GM12878 (cell line): ENCODE measurements at regions not wholly inside any gene's neighbourhood (a gene's known extent, or its start where the extent isn't known, plus 50 kb on each side); places are given as distances from the start of the nearest gene placed in this dataset.
A peak's percentile ranks its signal among the peaks of the same experiment; 100 is the strongest.

Experiments
- ATAC-seq: fragments of 200-7000 bp; cut with Tn5 transposase; 3 replicates; pipeline ENCODE4 v1.9.1; 2020; ENCODE audit warnings: mild to moderate bottlenecking, moderate library complexity
- BruUV-seq: library from RNA; stranded (reverse); fragments of 400-500 nt; replicated peaks from 2 replicates; lab custom pipeline; 2021; lab: Mats Ljungman, UMichigan
- CTCF ChIA-PET: fragments of 300-600 bp; sonication (Branson Sonifier 250); formaldehyde crosslinking; extraction: SDS; loops from one replicate; lab custom pipeline; 2021; ENCODE audit warnings: inconsistent platforms; lab: Yijun Ruan, JAX
- POLR2A ChIA-PET: fragments of 350-600 bp; formaldehyde crosslinking; extraction: SDS; loops from one replicate; lab custom pipeline; 2021; ENCODE audit warnings: inconsistent platforms; lab: Charles Lee
- RAD21 ChIA-PET: fragments of 300-600 bp; sonication (Branson Sonifier 250); formaldehyde crosslinking; loops from one replicate; lab custom pipeline; 2023; ENCODE audit warnings: antibody characterized with exemption; ENCODE audit not compliant: unreplicated experiment; lab: Charles Lee
- SMC1A ChIA-PET: fragments of 300-600 bp; sonication (Branson Sonifier 250); formaldehyde crosslinking; loops from one replicate; lab custom pipeline; 2023; ENCODE audit not compliant: unreplicated experiment, uncharacterized antibody; lab: Charles Lee
- DNase-seq: peaks from one replicate; pipeline ENCODE4 v3.0.0-alpha.2; 2011; ENCODE audit warnings: low read depth, low spot score
- FAIRE-seq: peaks from 3 replicates; lab custom pipeline; 2011; peaks lifted over from hg19 to GRCh38; lab: Jason Lieb, UNC
- H2AFZ ChIP-seq: 2 replicates; pipeline ENCODE4 v1.6.0; 2011; ENCODE audit warnings: low read depth, low read length, control low read depth; ENCODE audit not compliant: control insufficient read depth
- H3K27ac ChIP-seq: 2 replicates; pipeline ENCODE4 v1.5.1; 2011; ENCODE audit warnings: control low read depth; ENCODE audit not compliant: control insufficient read depth, insufficient read depth
- H3K27me3 ChIP-seq, 2 experiments: replicated peaks in 1 of 2; 2 replicates each; pipeline versions ENCODE4 v1.6.0 to v1.6.1; 2011; ENCODE audit warnings: low read length in 1 of 2; ENCODE audit not compliant: control insufficient read depth in 2 of 2, insufficient read depth in 2 of 2
- H3K36me3 ChIP-seq, 2 experiments: 2 replicates each; pipeline ENCODE4 v1.5.1; 2011; ENCODE audit warnings: low read length in 1 of 2; ENCODE audit not compliant: control insufficient read depth in 2 of 2, insufficient read depth in 2 of 2
- H3K4me1 ChIP-seq: 2 replicates; pipeline ENCODE4 v1.6.1; 2011; ENCODE audit warnings: mild to moderate bottlenecking, low read length, moderate library complexity, mixed read lengths; ENCODE audit not compliant: control insufficient read depth, insufficient read depth
- H3K4me2 ChIP-seq: 2 replicates; pipeline ENCODE4 v1.6.0; 2011; ENCODE audit warnings: control low read depth; ENCODE audit not compliant: control insufficient read depth, insufficient read depth
- H3K4me3 ChIP-seq: fragments of 200-600 bp; sonication (generic); 2 replicates; pipeline ENCODE4 v1.5.1; 2016
- H3K79me2 ChIP-seq: 2 replicates; pipeline ENCODE4 v1.6.0; 2011; ENCODE audit warnings: low read length; ENCODE audit not compliant: control insufficient read depth, insufficient read depth
- H3K9ac ChIP-seq: 2 replicates; pipeline ENCODE4 v1.8.0; 2011; ENCODE audit warnings: low read length, control low read depth, mixed read lengths; ENCODE audit not compliant: control insufficient read depth, insufficient read depth
- H3K9me3 ChIP-seq: replicated peaks from 3 replicates; pipeline ENCODE4 v1.5.1; 2011; ENCODE audit warnings: mild to moderate bottlenecking, low read length; ENCODE audit not compliant: control insufficient read depth, insufficient read depth
- H4K20me1 ChIP-seq: 2 replicates; pipeline ENCODE4 v1.6.0; 2011; ENCODE audit not compliant: control insufficient read depth, insufficient read depth
- ATF2 ChIP-seq: IDR thresholded peaks from 2 replicates; pipeline ENCODE4 v1.6.1; 2012; ENCODE audit warnings: low read length, inconsistent platforms
- BHLHE40 ChIP-seq, 2 experiments: fragments of 450-650 bp in 1 of 2; IDR thresholded peaks; 2 replicates each; pipeline ENCODE4 v1.6.1; 2011 to 2017; ENCODE audit warnings: low read depth in 2 of 2, borderline replicate concordance in 1 of 2, improper control_type of control experiment in 1 of 2, low read length in 1 of 2, mild to moderate bottlenecking in 1 of 2
- BRCA1 ChIP-seq: IDR thresholded peaks from 2 replicates; pipeline ENCODE4 v1.6.1; 2011; ENCODE audit warnings: low read depth, low read length, improper control_type of control experiment
- CEBPB ChIP-seq, 2 experiments: fragments of 150-350 bp in 1 of 2; IDR thresholded peaks; 2 replicates each; pipeline ENCODE4 v1.6.1; 2012 to 2014; ENCODE audit warnings: low read depth in 2 of 2, low read length in 2 of 2, borderline replicate concordance in 1 of 2, inconsistent platforms in 1 of 2
- HDAC6 ChIP-seq: fragments of 200-600 bp; sonication (generic); IDR thresholded peaks from one replicate; pipeline ENCODE4 v1.8.0; 2017; ENCODE audit warnings: antibody characterized with exemption; ENCODE audit not compliant: unreplicated experiment
- JUNB ChIP-seq: IDR thresholded peaks from 2 replicates; pipeline ENCODE4 v1.6.1; 2016; ENCODE audit warnings: antibody characterized with exemption, mild to moderate bottlenecking
- KAT2A ChIP-seq: conservative IDR thresholded peaks from 2 replicates; pipeline ENCODE4 v1.6.1; 2011; ENCODE audit warnings: low read depth, low read length; ENCODE audit not compliant: control insufficient read depth
- NR2C2 ChIP-seq: IDR thresholded peaks from 2 replicates; pipeline ENCODE4 v1.6.1; 2011; ENCODE audit warnings: borderline replicate concordance, low read depth; ENCODE audit not compliant: control insufficient read depth, insufficient read length
- PAX8 ChIP-seq: fragments of 450-650 bp; IDR thresholded peaks from 2 replicates; pipeline ENCODE4 v1.6.1; 2017; ENCODE audit warnings: mild to moderate bottlenecking, moderate library complexity
- RFX5 ChIP-seq: IDR thresholded peaks from 2 replicates; pipeline ENCODE4 v1.6.1; 2011; ENCODE audit warnings: low read depth, low read length, improper control_type of control experiment
- SMAD1 ChIP-seq: fragments of 450-650 bp; IDR thresholded peaks from 2 replicates; pipeline ENCODE4 v1.6.1; 2018; ENCODE audit warnings: mild to moderate bottlenecking, low read depth; ENCODE audit not compliant: partially characterized antibody
- SMC3 ChIP-seq: IDR thresholded peaks from 2 replicates; pipeline ENCODE4 v1.6.1; 2011; ENCODE audit warnings: low read length, improper control_type of control experiment, borderline replicate concordance
- SRF ChIP-seq, 2 experiments: IDR thresholded peaks; 2 replicates each; pipeline ENCODE4 v1.6.1; 2011; ENCODE audit warnings: low read depth in 2 of 2, low read length in 2 of 2, mild to moderate bottlenecking in 1 of 2, moderate library complexity in 1 of 2
- TARDBP ChIP-seq: IDR thresholded peaks from 2 replicates; pipeline ENCODE4 v1.6.1; 2016; ENCODE audit warnings: borderline replicate concordance
- TCF3 ChIP-seq: IDR thresholded peaks from 2 replicates; pipeline ENCODE4 v1.6.1; 2012; ENCODE audit warnings: low read depth, mild to moderate bottlenecking, low read length, borderline replicate concordance; ENCODE audit not compliant: insufficient read depth
- ZNF217 ChIP-seq: fragments of 450-650 bp; IDR thresholded peaks from 2 replicates; pipeline ENCODE4 v1.6.1; 2017; ENCODE audit warnings: antibody characterized with exemption, mild to moderate bottlenecking
- ZNF24 ChIP-seq: fragments of 450-650 bp; IDR thresholded peaks from 2 replicates; pipeline ENCODE4 v1.6.1; 2017; ENCODE audit warnings: antibody characterized with exemption, mild to moderate bottlenecking
- WGBS: methylation state at CpG from one replicate; pipeline ENCODE4 v1.1.6; 2016; ENCODE audit warnings: low lambda C conversion rate; ENCODE audit not compliant: insufficient replicate concordance, insufficient coverage; ENCODE audit errors: missing lambda C conversion rate; 5-methylcytosine and 5-hydroxymethylcytosine counted together
- in situ Hi-C: fragments of 300-500 bp; cut with MboI; formaldehyde crosslinking; loops from 9 replicates; pipeline ENCODE4 v1.14.3; 2018; ENCODE audit warnings: mixed read lengths
- intact Hi-C: fragments of 100-400 bp; cut with micrococcal nuclease; formaldehyde crosslinking; loops from one replicate; pipeline ENCODE4 v1.14.2; 2022; ENCODE audit not compliant: unreplicated experiment

- CTCF ChIA-PET: interaction anchor here (0.6 kb wide), 1 partner anchor 29 kb away, joined by 4 read pairs; no protein-coding TSS in a partner anchor
- Histone ChIP-seq H3K4me2 (peak overlapping the region; percentile 30; the same call in 1 of the 2 replicates), H3K36me3 (no peaks in the 10 kb centered on the region), H3K9ac (peak overlapping the region; percentile 17), H3K79me2 (no peaks in the 10 kb centered on the region), H3K27ac (peak overlapping the region; percentile 12; the same call in 1 of the 2 replicates), H3K27me3 (no peaks in the 10 kb centered on the region), H3K4me1 (peaks cover 3% of the 10 kb centered on the region; the same call in 1 of the 2 replicates), H2AFZ (peak overlapping the region; percentile 51), H3K9me3 (no peaks in the 10 kb centered on the region), H4K20me1 (no peaks in the 10 kb centered on the region), H3K4me3 (no peak overlapping the region)
- POLR2A ChIA-PET: interaction anchor here (0.6 kb wide), 2 partner anchors 347 to 1029 kb away, joined by 3 to 7 read pairs; no protein-coding TSS in a partner anchor
- 40% methylated on average over 13 of the region's 13 CpGs for WGBS
- BruUV-seq: no TSS peak
- SMC1A ChIA-PET: interaction anchor here (0.8 to 2.0 kb wide), 8 partner anchors 11 to 126 kb away, joined by 3 to 6 read pairs (median 4); no protein-coding TSS in a partner anchor
- in situ Hi-C loops (no loop called here), intact Hi-C loops (no loop called here)
- FAIRE-seq (no peak), ATAC-seq (peak; percentile 58), DNase-seq (no peak)
- TF ChIP-seq NR2C2 (no peak), BRCA1 (no peak), RFX5 (no peak), ATF2 (no peak), SMC3 (no peak), HDAC6 (no peak), JUNB (no peak), TCF3 (no peak), CEBPB (IDR thresholded peaks at IDR 0.05; ENCODE audit: borderline replicate concordance in 1 of 2, low read depth in 2 of 2, low read length in 2 of 2) (no peak), SRF (IDR thresholded peaks at IDR 0.05; ENCODE audit: low read depth in 2 of 2, low read length in 2 of 2) (no peak), SMAD1 (no peak), KAT2A (no peak), ZNF24 (no peak), TARDBP (no peak), ZNF217 (no peak), PAX8 (no peak), BHLHE40 (IDR thresholded peaks at IDR 0.05; ENCODE audit: borderline replicate concordance in 1 of 2, low read depth in 2 of 2, low read length in 1 of 2) (no peak)
- RAD21 ChIA-PET: no interaction called here
Observed at GRCh38 chr7:131235489-131236317, 92.0 kb upstream of the MKLN1 start.
